ENCODE measurements at regions not wholly inside any gene's neighbourhood (a gene's known extent, or its start where the extent isn't known, plus 50 kb on each side); places are given as distances from the start of the nearest gene placed in this dataset.

DNA sequence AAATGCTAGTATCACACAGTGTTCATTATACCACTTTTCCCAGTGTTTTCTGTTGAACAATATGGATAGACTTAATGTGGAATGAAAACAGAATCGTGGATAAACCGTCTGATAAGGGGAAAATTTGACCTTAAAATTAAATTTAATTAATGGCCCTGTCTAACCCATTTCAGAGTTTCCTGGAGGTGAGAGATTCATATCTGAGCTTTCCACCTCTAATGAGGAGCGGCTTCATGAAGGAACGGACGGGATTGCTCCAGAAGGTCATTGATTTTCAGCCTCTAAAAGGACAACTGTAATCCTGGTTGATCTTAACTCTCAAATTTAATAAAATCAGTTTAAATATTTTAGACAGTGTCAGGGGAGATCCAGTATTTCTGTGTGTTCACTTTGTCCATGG is 874.9 kb downstream of the GRID1 start:
- TF ChIP-seq, protein P1, sequence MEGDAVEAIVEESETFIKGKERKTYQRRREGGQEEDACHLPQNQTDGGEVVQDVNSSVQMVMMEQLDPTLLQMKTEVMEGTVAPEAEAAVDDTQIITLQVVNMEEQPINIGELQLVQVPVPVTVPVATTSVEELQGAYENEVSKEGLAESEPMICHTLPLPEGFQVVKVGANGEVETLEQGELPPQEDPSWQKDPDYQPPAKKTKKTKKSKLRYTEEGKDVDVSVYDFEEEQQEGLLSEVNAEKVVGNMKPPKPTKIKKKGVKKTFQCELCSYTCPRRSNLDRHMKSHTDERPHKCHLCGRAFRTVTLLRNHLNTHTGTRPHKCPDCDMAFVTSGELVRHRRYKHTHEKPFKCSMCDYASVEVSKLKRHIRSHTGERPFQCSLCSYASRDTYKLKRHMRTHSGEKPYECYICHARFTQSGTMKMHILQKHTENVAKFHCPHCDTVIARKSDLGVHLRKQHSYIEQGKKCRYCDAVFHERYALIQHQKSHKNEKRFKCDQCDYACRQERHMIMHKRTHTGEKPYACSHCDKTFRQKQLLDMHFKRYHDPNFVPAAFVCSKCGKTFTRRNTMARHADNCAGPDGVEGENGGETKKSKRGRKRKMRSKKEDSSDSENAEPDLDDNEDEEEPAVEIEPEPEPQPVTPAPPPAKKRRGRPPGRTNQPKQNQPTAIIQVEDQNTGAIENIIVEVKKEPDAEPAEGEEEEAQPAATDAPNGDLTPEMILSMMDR (IDR thresholded peaks at IDR 0.05; ENCODE audit: insufficient read depth, low read length, poor library complexity, severe bottlenecking), result no peak
- no peak for TF ChIP-seq EZH2phosphoT487 (conservative IDR thresholded peaks at IDR 0.05; ENCODE audit: low read length)
